Skeletal muscle tissue (tissue), 3 donors: ENCODE measurements at regions not wholly inside any gene's neighbourhood (a gene's known extent, or its start where the extent isn't known, plus 50 kb on each side); places are given as distances from the start of the nearest gene placed in this dataset.

Experiments used
- H3K27ac ChIP-seq: one replicate; pipeline ENCODE4 v1.7.0; 2013; ENCODE audit warnings: mild to moderate bottlenecking, low read depth, low read length, inconsistent platforms
- H3K27me3 ChIP-seq, 3 donors: one replicate each; pipeline ENCODE4 v1.7.0; 2013; ENCODE audit warnings: low read length in 3 of 3; ENCODE audit not compliant: control insufficient read depth in 3 of 3, insufficient read depth in 3 of 3
- H3K36me3 ChIP-seq, 3 donors: one replicate each; pipeline ENCODE4 v1.7.0; 2013; ENCODE audit warnings: low read length in 3 of 3; ENCODE audit not compliant: control insufficient read depth in 3 of 3, insufficient read depth in 3 of 3
- H3K4me1 ChIP-seq, 3 donors: one replicate each; pipeline ENCODE4 v1.7.0; 2013; ENCODE audit warnings: low read length in 3 of 3, mild to moderate bottlenecking in 3 of 3; ENCODE audit not compliant: control insufficient read depth in 3 of 3, insufficient read depth in 3 of 3
- H3K4me3 ChIP-seq, 3 donors: one replicate each; pipeline ENCODE4 v1.7.0; 2013; ENCODE audit warnings: low read length in 3 of 3
- H3K9ac ChIP-seq, 3 donors: one replicate each; pipeline ENCODE4 v1.7.0; 2013; ENCODE audit warnings: low read length in 3 of 3, mild to moderate bottlenecking in 3 of 3, moderate library complexity in 2 of 3, low read depth in 1 of 3
- H3K9me3 ChIP-seq, 3 donors: one replicate each; pipeline ENCODE4 v1.7.0; 2013; ENCODE audit warnings: low read length in 3 of 3; ENCODE audit not compliant: control insufficient read depth in 3 of 3
- donor health status: Osteomylitis.

DNA sequence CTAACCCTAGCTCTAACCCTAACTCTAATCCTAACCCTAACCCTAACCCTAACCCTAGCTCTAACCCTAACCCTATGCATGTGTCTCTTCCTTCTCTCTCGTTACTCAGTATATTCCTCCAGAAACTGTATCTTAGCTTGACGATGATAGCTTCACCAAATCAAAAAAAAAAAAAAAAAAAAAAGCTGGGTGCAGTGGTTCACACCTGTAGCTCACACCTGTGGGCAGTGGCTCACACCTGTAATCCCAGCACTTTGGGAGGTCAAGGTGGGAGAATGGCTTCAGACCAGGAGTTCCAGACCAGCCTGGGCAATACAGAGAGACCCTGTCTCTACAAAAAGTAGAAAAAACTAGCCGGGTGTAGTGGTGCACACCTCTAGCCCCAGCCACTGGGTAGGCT lies 414.0 kb downstream of the GATA3 start:
- H3K4me3 ChIP-seq, result no peak overlapping the region

DNA sequence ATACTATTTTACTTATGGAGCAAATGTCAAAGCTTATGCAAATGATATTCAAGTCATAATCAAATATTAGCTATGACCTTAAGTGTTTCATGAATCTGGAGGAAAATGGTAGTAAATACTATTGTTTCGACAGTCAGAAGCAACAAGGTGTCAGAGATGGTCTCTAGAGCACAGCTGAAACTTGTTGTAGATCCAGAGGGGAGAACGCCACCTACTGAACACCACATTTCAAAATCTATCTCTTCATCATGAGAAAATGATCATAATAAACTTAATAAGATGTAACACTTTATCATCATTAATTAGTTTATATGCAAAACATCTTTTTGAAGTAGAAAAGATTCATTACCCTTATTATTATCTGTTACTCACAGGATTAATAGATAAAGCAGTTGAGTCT lies 418.7 kb downstream of the GATA3 start:
- Histone ChIP-seq H3K4me3 (no peak overlapping the region), H3K9me3 (no peaks in the 10 kb centered on the region), H3K36me3 (no peaks in the 10 kb centered on the region), H3K9ac (no peak overlapping the region), H3K4me1 (no peaks in the 10 kb centered on the region), H3K27me3 (no peaks in the 10 kb centered on the region), H3K27ac (no peak overlapping the region)

More for the DNA sequence above, 414.0 kb downstream of the GATA3 start:
- no peak overlapping the region for H3K9ac ChIP-seq
- H3K4me1 ChIP-seq, result no peaks in the 10 kb centered on the region
- H3K27me3 ChIP-seq, result no peaks in the 10 kb centered on the region
- no peaks in the 10 kb centered on the region for H3K36me3 ChIP-seq
- H3K9me3 ChIP-seq, result no peaks in the 10 kb centered on the region
- no peak overlapping the region for H3K27ac ChIP-seq

DNA sequence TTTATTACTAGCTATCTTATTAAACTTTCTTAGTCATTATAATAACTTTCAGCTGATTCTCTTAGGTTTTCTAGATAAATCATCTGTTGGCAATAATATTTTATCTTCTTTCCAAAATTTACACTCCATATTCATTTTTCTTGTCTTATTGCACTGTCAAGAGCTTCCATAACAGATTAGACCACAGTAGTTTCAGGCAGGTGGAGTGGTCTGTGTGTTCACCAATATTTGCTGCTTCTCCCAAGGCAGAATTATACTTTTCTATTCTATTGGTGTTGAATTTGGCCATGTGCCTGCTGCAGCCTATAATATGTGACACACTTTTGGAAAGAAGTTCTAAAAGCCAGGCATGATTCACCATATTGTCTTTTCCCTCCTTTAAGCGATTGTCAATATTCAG lies 422.8 kb downstream of the GATA3 start:
- H3K27me3 ChIP-seq, result no peaks in the 10 kb centered on the region
- no peak overlapping the region for H3K9ac ChIP-seq
- H3K9me3 ChIP-seq, result no peaks in the 10 kb centered on the region
- H3K27ac ChIP-seq, result no peak overlapping the region
- H3K36me3 ChIP-seq, result no peaks in the 10 kb centered on the region
- no peaks in the 10 kb centered on the region for H3K4me1 ChIP-seq
- no peak overlapping the region for H3K4me3 ChIP-seq

DNA sequence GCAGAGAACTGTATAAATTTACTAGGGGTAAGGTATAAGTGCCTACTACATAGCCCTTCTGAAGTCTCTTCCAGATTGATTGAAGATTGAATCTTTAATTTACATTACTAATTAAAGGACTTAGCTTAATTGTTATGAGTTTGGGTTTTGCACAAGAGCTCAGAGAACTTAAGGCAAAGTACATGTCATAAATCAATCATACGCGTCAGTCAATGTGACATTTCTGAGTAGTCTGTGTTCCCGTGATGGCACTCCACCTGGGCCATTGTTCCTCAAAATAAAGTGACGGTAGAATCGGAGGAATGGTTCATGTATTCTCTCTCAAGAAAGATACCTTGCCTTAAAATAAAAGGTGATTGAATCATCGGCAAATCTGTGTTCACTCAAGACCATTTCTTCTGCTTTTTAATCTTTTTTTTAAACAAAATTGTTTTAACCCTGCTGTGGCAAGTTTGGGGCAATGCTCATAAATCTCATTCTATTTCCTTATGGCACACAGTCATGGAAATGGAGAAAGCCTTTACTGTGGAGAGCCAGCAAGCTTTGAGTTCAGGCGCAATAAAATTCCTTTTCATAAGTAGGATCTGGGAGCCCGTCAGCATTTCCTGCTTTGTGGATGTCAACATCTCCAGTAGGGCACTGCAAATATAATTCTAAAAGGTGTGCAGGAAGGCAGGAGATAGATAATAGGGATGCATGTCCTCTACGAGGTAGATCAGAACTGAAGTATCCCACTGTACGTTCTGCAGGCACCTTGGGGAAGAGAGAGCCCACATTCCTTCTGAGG lies 427.4 kb downstream of the GATA3 start:
- Histone ChIP-seq H3K9ac (no peak overlapping the region), H3K27ac (no peak overlapping the region), H3K4me3 (no peak overlapping the region), H3K4me1 (no peaks in the 10 kb centered on the region), H3K9me3 (no peaks in the 10 kb centered on the region), H3K27me3 (no peaks in the 10 kb centered on the region), H3K36me3 (no peaks in the 10 kb centered on the region)

DNA sequence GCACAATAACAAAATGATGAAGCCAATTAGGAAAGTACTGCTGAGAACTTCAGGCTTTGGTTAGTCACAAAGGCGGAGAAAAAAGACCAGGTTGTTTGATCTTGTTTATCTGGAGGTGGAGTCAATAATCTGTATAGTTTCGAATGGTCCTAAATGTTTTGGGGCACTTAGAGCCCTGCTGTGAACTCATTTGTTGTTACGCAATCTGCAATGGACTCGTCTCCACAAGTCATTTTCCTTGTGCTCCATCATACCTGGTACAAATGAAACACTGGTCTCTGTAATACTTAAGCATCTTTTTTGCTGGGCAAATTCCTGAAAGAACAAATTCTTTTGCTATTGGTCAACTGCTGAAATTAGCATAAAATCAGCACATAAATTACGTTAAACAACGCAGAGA lies 430.5 kb downstream of the GATA3 start:
- no peak overlapping the region for H3K4me3 ChIP-seq

DNA sequence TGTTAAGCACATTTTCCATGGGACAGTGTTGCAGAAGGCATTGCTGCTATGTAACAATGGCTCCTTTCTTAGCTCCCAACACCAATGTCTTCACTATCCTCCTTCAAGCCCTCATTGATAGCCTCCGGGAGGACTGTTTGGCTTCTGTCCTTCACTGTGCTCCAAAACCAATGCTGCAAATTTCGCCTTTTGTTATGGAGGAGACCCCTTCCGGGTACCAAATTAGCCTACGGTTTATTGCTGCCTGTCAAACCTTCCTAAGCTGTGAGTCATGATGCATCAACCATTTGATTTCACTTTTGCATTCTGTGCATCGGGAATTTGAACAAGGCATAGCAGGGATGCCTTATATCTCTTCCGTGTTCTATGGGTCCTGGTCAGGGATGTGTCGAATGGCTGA lies 432.9 kb downstream of the GATA3 start:
- H3K4me1 ChIP-seq, result no peaks in the 10 kb centered on the region
- no peak overlapping the region for H3K4me3 ChIP-seq
- no peaks in the 10 kb centered on the region for H3K36me3 ChIP-seq
- no peaks in the 10 kb centered on the region for H3K27me3 ChIP-seq
- H3K27ac ChIP-seq, result no peak overlapping the region
- H3K9me3 ChIP-seq, result no peaks in the 10 kb centered on the region
- H3K9ac ChIP-seq, result no peak overlapping the region

More for the DNA sequence above, 430.5 kb downstream of the GATA3 start:
- Histone ChIP-seq H3K36me3 (no peaks in the 10 kb centered on the region), H3K27me3 (no peaks in the 10 kb centered on the region), H3K4me1 (no peaks in the 10 kb centered on the region), H3K9me3 (no peaks in the 10 kb centered on the region), H3K27ac (no peak overlapping the region), H3K9ac (no peak overlapping the region)

DNA sequence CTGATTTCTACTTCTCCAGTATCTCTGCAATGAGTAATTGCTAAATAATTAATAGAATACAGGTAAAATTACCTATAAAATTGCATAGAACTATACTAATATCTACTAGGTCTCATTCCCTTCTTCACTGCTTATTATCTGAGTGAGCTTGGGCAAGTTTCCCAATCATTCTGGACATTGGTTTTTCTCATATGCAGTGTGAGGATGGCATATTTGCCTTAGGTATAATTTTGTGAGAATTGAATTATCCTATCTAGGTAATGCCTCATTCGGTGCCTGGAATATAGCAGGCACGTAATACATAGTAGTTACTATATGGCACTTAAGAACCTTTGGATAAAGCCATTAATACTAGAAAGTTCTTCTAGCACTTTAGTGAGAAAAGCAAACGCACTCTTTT lies 434.7 kb downstream of the GATA3 start:
- Histone ChIP-seq H3K36me3 (no peaks in the 10 kb centered on the region), H3K27me3 (no peaks in the 10 kb centered on the region), H3K4me1 (no peaks in the 10 kb centered on the region), H3K27ac (no peak overlapping the region), H3K9me3 (no peaks in the 10 kb centered on the region), H3K9ac (no peak overlapping the region), H3K4me3 (no peak overlapping the region)

DNA sequence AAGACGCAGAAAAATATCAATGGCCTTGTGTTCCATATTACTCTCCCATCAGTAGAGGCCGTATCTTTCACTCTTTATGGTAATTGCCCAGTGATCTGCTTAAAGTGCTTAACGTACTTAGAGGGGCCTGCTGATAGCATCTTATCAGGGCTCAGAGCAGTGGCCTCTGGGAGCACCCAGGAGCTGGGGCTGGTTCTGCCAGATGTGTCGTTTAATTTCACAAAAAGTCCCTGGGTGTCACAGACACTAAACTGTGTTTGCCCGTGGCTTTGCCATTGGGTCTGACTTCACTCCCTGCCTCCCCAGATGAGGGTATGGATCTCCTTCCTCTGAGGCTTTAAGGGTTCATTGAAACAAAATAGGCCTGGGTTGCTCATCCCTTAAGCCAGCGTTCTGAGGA lies 435.3 kb downstream of the GATA3 start:
- H3K4me3 ChIP-seq, result no peak overlapping the region
- no peaks in the 10 kb centered on the region for H3K4me1 ChIP-seq

DNA sequence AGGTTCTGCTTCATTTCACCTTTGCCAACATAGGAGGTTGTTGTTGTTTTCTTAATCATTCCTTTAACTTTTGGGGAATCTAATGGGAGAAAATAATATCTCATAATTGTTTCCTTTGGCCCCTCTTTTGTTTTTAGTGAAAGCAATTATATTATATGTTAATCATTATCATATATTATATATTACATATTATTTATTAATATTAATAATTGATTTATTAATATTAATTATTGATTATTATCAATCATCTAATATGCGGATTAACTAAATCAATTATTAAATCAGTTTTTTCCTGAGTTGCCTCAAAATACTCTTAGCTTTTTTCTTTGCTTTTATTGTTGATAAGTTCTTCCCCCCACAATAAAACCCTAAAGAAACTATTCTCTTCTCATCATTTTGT lies 443.8 kb downstream of the GATA3 start:
- Histone ChIP-seq H3K27ac (no peak overlapping the region), H3K9me3 (no peaks in the 10 kb centered on the region), H3K27me3 (no peaks in the 10 kb centered on the region), H3K4me1 (no peaks in the 10 kb centered on the region), H3K9ac (no peak overlapping the region), H3K36me3 (no peaks in the 10 kb centered on the region), H3K4me3 (no peak overlapping the region)

More for the DNA sequence above, 435.3 kb downstream of the GATA3 start:
- Histone ChIP-seq H3K27me3 (no peaks in the 10 kb centered on the region), H3K9ac (no peak overlapping the region), H3K36me3 (no peaks in the 10 kb centered on the region), H3K9me3 (no peaks in the 10 kb centered on the region), H3K27ac (no peak overlapping the region)

DNA sequence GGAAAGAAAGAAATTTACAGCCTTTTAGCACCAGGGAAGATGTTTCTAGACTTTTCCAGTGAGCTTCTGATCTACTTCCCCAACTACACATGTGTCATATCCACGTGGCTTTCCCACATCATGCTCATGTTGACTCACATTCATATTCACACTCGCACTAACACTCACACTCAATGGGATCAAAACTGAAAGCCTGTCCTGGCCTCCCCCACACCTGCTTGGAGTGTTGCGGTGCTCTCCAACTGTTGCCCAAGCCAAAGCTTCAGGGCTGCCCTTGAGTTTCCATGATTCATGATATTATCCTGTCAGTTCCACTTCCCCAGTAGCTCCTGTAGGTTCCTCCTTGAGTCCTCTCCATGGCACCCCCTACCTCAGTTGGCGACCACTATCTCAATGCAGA lies 444.4 kb downstream of the GATA3 start:
- no peaks in the 10 kb centered on the region for H3K27me3 ChIP-seq
- no peaks in the 10 kb centered on the region for H3K9me3 ChIP-seq
- no peak overlapping the region for H3K4me3 ChIP-seq
- H3K36me3 ChIP-seq, result no peaks in the 10 kb centered on the region
- H3K4me1 ChIP-seq, result no peaks in the 10 kb centered on the region
- no peak overlapping the region for H3K9ac ChIP-seq
- no peak overlapping the region for H3K27ac ChIP-seq
